NCI-H345 treated with DMSO at 0.1 percent for 48 hours (cell line): ENCODE measurements at regions not wholly inside any gene's neighbourhood (a gene's known extent, or its start where the extent isn't known, plus 50 kb on each side); places are given as distances from the start of the nearest gene placed in this dataset.
A peak's percentile ranks its signal among the peaks of the same experiment; 100 is the strongest.
"Not testable (repeated sequence)": the region's sequence is repeated elsewhere in the genome, so short reads cannot be mapped to it uniquely, and the experiment has no call there.

Source experiments
- DNase-seq: peaks from one replicate; lab custom pipeline; 2025; ENCODE audit not compliant: unreplicated experiment; lab: John Stamatoyannopoulos, UW

DNA sequence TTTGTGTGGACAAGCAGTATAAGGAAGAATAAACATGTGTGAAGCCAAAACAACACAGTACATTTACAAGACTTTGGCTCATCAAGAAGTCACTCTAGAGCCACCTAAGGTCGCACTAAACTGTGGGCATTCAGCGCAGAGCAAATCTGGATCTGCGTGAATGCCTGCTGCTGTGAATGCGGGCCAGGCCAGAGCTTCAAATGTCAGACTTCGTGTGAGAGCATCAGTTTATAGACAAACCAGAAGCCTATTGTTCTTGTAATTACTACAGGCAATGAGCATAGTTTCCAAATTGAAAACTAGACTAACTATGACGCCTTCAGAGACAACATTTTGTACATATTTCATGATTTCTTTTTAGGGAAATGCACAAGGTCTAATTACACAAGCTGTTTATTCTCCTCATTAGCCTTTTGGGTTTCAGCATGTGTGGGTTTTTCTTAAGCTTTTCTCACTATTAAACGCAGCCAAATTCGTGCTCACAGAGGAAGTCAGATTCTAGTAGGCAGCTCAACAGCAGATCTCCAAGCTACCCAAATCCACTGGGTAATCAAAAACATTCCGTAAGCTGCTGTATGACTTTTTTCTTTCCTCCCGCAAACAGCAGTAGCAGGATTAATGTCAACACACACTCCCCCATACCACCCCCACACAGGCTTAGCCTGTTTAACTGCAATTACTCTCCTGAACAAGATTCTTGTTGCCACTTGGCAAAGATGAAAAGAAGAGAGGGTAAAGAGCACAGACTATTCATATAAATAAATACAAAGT is 84.5 kb upstream of the SETMAR start:
- DNase-seq, result no peak

- DNase-seq, result no peak
These were observed 84.0 kb upstream of the SETMAR start for GRCh38 chr3:4219227-4219568.

DNA sequence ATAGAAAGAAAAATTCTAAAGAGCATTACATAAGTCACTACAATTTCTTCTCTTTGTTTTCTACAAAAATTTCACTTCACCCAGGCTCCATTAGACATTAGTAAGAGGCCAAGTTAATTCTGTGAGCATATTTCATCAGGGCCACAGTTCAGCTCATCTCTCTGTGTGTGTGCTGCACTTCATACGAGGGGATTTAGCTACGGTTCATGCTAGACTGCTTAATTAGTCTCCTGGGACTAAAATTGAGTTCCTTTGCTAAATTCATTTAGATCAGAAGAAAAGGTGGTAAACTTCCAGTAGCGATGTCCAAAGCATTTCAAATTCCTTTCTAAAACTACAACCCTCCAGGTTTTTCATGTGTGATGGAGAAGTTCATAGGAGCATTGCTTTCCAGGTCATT is 83.1 kb upstream of the SETMAR start:
- no peak for DNase-seq

GRCh38 chr3:4222574-4223175 is 80.5 kb upstream of the SETMAR start:
- no peak for DNase-seq

- no peak for DNase-seq
These were observed 79.4 kb upstream of the SETMAR start for GRCh38 chr3:4223777-4224176.

- DNase-seq, result no peak
These were observed 78.8 kb upstream of the SETMAR start for GRCh38 chr3:4224331-4224730.

DNA sequence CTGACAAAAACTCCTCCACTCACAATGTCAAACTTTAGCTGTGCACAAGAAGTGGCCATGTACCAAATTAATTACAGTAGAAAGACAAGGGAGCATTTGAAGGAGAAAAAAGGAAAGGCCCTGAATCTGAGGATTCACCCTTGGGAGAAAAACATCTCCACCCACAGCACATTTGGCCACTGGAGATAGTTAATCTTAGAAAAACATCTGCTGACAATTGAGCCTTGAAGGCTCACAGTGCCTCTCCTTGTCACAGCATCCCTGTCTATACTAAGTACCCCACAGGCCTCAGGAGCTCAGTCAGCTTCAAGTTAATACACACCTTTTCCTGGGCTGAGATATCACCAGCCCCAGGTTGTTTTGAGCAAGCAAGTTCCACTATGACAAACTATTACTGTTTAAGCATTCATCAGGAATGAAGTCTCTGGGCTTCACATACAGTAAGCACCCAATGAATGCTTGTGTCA is 78.1 kb upstream of the SETMAR start:
- no peak for DNase-seq

DNA sequence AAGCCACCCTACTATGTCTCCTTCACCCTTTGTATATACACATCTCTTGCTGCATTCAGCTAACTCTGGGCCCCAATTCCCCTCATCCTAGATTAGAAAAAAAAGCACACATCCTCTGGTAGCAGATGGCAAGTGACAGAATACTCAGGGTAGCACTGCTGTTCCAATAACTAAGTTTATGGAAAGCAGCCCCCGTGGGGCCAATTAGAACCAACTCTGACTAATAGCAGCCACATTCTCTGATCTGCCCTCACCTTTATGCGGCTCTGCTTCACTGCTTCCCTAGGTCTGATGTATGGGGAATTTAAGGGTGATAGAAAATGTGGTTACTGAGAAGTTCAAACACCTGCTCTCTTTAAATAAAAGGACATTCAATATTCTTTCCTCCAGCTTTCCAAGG is 74.9 kb upstream of the SETMAR start:
- no peak for DNase-seq

DNA sequence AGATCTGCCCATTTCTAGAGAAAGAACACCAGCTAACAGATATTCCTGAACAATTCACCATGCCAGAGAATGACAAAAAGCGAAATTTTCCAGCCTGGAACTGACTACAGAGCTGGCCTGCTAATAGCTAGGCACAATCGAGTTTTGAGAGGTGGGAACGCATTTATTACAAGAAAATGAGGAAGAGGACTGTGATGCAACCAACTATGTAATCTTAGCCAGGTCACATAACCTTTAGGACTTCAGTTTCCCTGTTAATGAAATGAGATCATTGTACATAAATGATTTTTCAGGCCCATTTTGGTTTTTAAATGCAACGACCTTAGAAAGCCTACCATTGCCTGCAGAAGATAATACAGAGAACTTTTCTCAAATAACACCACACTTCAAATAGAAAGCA is 72.1 kb upstream of the SETMAR start:
- no peak for DNase-seq

- DNase-seq, result peak; percentile 2
These were observed 70.4 kb upstream of the SETMAR start for GRCh38 chr3:4232798-4233197.

GRCh38 chr3:4233488-4233887 is 69.7 kb upstream of the SETMAR start:
- DNase-seq, result no peak

GRCh38 chr3:4234889-4235288 is 68.3 kb upstream of the SETMAR start:
- no peak for DNase-seq

DNA sequence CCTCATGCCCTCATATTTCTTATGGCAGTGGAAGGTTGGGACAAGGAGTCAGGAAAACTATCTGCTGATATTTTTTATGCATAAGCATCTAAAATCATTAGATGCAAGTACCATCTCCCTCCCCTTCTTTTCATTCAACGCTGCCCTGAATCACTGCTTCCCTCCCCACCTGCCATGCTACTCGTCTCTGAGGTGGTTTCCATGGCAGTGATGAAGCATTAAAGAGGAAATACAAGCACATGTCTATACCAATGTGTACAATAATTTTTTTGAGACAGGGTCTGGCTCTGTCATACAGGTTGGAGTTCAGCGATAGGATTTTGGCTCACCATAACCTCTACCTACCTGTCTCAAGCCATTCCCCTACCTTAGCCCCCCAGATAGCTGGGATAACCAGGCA is 67.5 kb upstream of the SETMAR start:
- DNase-seq, result no peak

GRCh38 chr3:4241595-4242170 is 61.5 kb upstream of the SETMAR start:
- DNase-seq, result no peak

- no peak for DNase-seq
These were observed 57.5 kb upstream of the SETMAR start for GRCh38 chr3:4245671-4246070.

- no peak for DNase-seq
These were observed 55.8 kb upstream of the SETMAR start for GRCh38 chr3:4247391-4247790.

GRCh38 chr3:4250064-4250463 is 53.1 kb upstream of the SETMAR start:
- no peak for DNase-seq

DNA sequence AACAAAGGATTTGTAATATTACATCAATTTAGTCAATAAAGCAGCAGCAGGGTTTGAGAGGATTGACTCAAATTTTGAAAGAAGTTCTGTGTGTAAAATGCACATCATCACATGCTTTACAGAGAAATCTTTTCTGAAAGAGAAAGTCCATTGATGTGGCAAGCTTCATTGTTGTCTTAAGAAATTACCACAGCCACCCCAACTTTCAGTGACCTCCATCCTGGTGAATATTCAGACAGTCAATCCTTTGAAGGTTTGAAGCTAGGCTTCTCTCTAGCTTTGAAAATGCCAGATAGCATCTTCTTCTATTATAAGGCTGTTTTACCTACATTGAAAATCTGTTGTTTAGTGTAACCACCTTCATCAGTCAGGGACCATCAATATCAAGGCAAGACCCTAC is 51.8 kb upstream of the SETMAR start:
- DNase-seq, result no peak

GRCh38 chr3:4253072-4253832 is 49.9 kb upstream of the SETMAR start:
- not testable (repeated sequence) for DNase-seq
